SKM-1 (cell line): ENCODE measurements at regions not wholly inside any gene's neighbourhood (a gene's known extent, or its start where the extent isn't known, plus 50 kb on each side); places are given as distances from the start of the nearest gene placed in this dataset.

Source experiments
- DNase-seq: peaks from one replicate; lab custom pipeline; 2025; ENCODE audit not compliant: unreplicated experiment; lab: John Stamatoyannopoulos, UW

GRCh38 chr4:125507141-125507540, 192.4 kb downstream of the FAT4 start:
- DNase-seq = no peak

- DNase-seq = no peak
These were observed 197.0 kb downstream of the FAT4 start for GRCh38 chr4:125511715-125512114.

GRCh38 chr4:125515016-125515415, 200.3 kb downstream of the FAT4 start:
- no peak for DNase-seq

GRCh38 chr4:125517831-125518230, 203.1 kb downstream of the FAT4 start:
- no peak for DNase-seq

- no peak for DNase-seq
These were observed 203.5 kb downstream of the FAT4 start for GRCh38 chr4:125518281-125518680.

- DNase-seq = no peak
These were observed 204.8 kb downstream of the FAT4 start for GRCh38 chr4:125519371-125520146.

- DNase-seq = no peak
These were observed 205.7 kb downstream of the FAT4 start for GRCh38 chr4:125520258-125520990.

GRCh38 chr4:125522588-125522987, 207.8 kb downstream of the FAT4 start:
- no peak for DNase-seq

GRCh38 chr4:125522992-125523391, 208.2 kb downstream of the FAT4 start:
- no peak for DNase-seq

GRCh38 chr4:125526420-125526819, 211.7 kb downstream of the FAT4 start:
- DNase-seq = no peak

- no peak for DNase-seq
These were observed 212.9 kb downstream of the FAT4 start for GRCh38 chr4:125527681-125528080.

GRCh38 chr4:125529071-125529470, 214.3 kb downstream of the FAT4 start:
- DNase-seq = no peak

GRCh38 chr4:125538670-125539069, 223.9 kb downstream of the FAT4 start:
- no peak for DNase-seq

GRCh38 chr4:125539691-125540090, 224.9 kb downstream of the FAT4 start:
- no peak for DNase-seq

- no peak for DNase-seq
These were observed 227.2 kb downstream of the FAT4 start for GRCh38 chr4:125541836-125542385.

GRCh38 chr4:125546272-125546671, 231.5 kb downstream of the FAT4 start:
- DNase-seq = no peak

GRCh38 chr4:125547836-125548235, 233.1 kb downstream of the FAT4 start:
- no peak for DNase-seq

- DNase-seq = no peak
These were observed 236.0 kb downstream of the FAT4 start for GRCh38 chr4:125550769-125551168.

- no peak for DNase-seq
These were observed 236.7 kb downstream of the FAT4 start for GRCh38 chr4:125551466-125551865.

- DNase-seq = no peak
These were observed 237.2 kb downstream of the FAT4 start for GRCh38 chr4:125551967-125552366.

- no peak for DNase-seq
These were observed 257.8 kb downstream of the FAT4 start for GRCh38 chr4:125572601-125573000.

GRCh38 chr4:125573368-125573767, 258.6 kb downstream of the FAT4 start:
- no peak for DNase-seq
